Transverse colon (tissue), 3 donors: ENCODE measurements at regions not wholly inside any gene's neighbourhood (a gene's known extent, or its start where the extent isn't known, plus 50 kb on each side); places are given as distances from the start of the nearest gene placed in this dataset.

ENCODE experiments used
- CTCF ChIP-seq, 5 experiments: fragments of 200-600 bp in 3 of 5; fragments of 450-650 bp in 2 of 5; sonication (generic) in 3 of 5; IDR thresholded peaks; 1 replicate in 2 of 5; 2 replicates in 3 of 5; pipeline ENCODE4 v1.5.1; 2016 to 2017; ENCODE audit warnings: antibody characterized with exemption in 5 of 5, inconsistent platforms in 3 of 5, mild to moderate bottlenecking in 2 of 5, moderate library complexity in 1 of 5
- EP300 ChIP-seq: sonication (generic); formaldehyde crosslinking; IDR thresholded peaks from one replicate; pipeline ENCODE4 v1.6.1; 2017; ENCODE audit warnings: antibody characterized with exemption, low read depth

GRCh38 chr1:185448591-185449186, 131.6 kb upstream of the IVNS1ABP start:
- TF ChIP-seq EP300 (no peak), CTCF (IDR thresholded peaks at IDR 0.05) (no peak)
